ENCODE measurements at regions not wholly inside any gene's neighbourhood (a gene's known extent, or its start where the extent isn't known, plus 50 kb on each side); places are given as distances from the start of the nearest gene placed in this dataset.

GRCh38 chr18:34501553-34501952 is 208.5 kb upstream of the DTNA start:
- no peak for TF ChIP-seq CTCF (IDR thresholded peaks at IDR 0.05; ENCODE audit: low read length)
- TF ChIP-seq EZH2 (IDR thresholded peaks at IDR 0.05; ENCODE audit: borderline replicate concordance, low read length) = no peak
